ENCODE measurements at regions not wholly inside any gene's neighbourhood (a gene's known extent, or its start where the extent isn't known, plus 50 kb on each side); places are given as distances from the start of the nearest gene placed in this dataset.

GRCh38 chr10:78388331-78389050, 354.8 kb downstream of the RPS24 start:
- intact Hi-C loops (cut with micrococcal nuclease), result no loop called here

GRCh38 chr10:78389419-78389818, 355.8 kb downstream of the RPS24 start:
- POLR2A ChIA-PET, result no interaction called here
- Mint-ChIP-seq H3K27ac (no peak overlapping the region), H3K36me3 (no peaks in the 10 kb centered on the region), H3K27me3 (peaks cover 0 to 11% (median 5%) of the 10 kb centered on the region in 5 donors), H3K4me1 (no peaks in the 10 kb centered on the region), H3K4me3 (no peak overlapping the region), H3K9me3 (no peaks in the 10 kb centered on the region)
- H3K9me3 ChIP-seq (ENCODE audit: control insufficient read depth in 2 of 3, low read length in 3 of 3), result no peaks in the 10 kb centered on the region
- no peaks in the 10 kb centered on the region for H3K4me1 ChIP-seq (ENCODE audit: control insufficient read depth in 2 of 2, insufficient read depth in 2 of 2, low read length in 2 of 2)
- ATAC-seq (no peak), DNase-seq (no peak)
- H3K36me3 ChIP-seq (ENCODE audit: control insufficient read depth in 2 of 3, insufficient read depth in 3 of 3, low read length in 3 of 3), result no peaks in the 10 kb centered on the region
- H3K4me3 ChIP-seq (ENCODE audit: low read length), result no peak overlapping the region
- H3K27ac ChIP-seq (ENCODE audit: low read depth, low read length), result no peak overlapping the region
- intact Hi-C loops (cut with micrococcal nuclease), result no loop called here
- H3K27me3 ChIP-seq (ENCODE audit: control insufficient read depth in 2 of 2, insufficient read depth in 2 of 2, low read length in 2 of 2), result no peaks in the 10 kb centered on the region
- CTCF ChIA-PET, result no interaction called here

More at GRCh38 chr10:78388331-78389050, 354.8 kb downstream of the RPS24 start:
- no peaks in the 10 kb centered on the region for H3K4me1 Mint-ChIP-seq
- H3K27ac Mint-ChIP-seq, result no peak overlapping the region
- no peaks in the 10 kb centered on the region for H3K36me3 Mint-ChIP-seq
- H3K4me3 Mint-ChIP-seq, result no peak overlapping the region
- POLR2A ChIA-PET, result no interaction called here
- Histone ChIP-seq H3K27me3 (ENCODE audit: control insufficient read depth in 2 of 2, insufficient read depth in 2 of 2, low read length in 2 of 2) (no peaks in the 10 kb centered on the region), H3K36me3 (ENCODE audit: control insufficient read depth in 2 of 3, insufficient read depth in 3 of 3, low read length in 3 of 3) (no peaks in the 10 kb centered on the region), H3K9me3 (ENCODE audit: control insufficient read depth in 2 of 3, low read length in 3 of 3) (no peaks in the 10 kb centered on the region), H3K4me1 (ENCODE audit: control insufficient read depth in 2 of 2, insufficient read depth in 2 of 2, low read length in 2 of 2) (no peaks in the 10 kb centered on the region), H3K4me3 (ENCODE audit: low read length) (no peak overlapping the region), H3K27ac (ENCODE audit: low read depth, low read length) (no peak overlapping the region)
- ATAC-seq, result no peak
- CTCF ChIA-PET, result interaction anchor here (0.6 kb wide), 1 partner anchor 28 kb away, joined by 3 read pairs; no protein-coding TSS in a partner anchor
- H3K27me3 Mint-ChIP-seq, result peaks cover 0 to 14% (median 5%) of the 10 kb centered on the region in 5 donors
- no peak for DNase-seq
- no peaks in the 10 kb centered on the region for H3K9me3 Mint-ChIP-seq

GRCh38 chr10:78390051-78390450, 356.4 kb downstream of the RPS24 start:
- H3K4me1 ChIP-seq (ENCODE audit: control insufficient read depth in 2 of 2, insufficient read depth in 2 of 2, low read length in 2 of 2), result no peaks in the 10 kb centered on the region
- no peaks in the 10 kb centered on the region for H3K36me3 ChIP-seq (ENCODE audit: control insufficient read depth in 2 of 3, insufficient read depth in 3 of 3, low read length in 3 of 3)
- ATAC-seq, result no peak
- H3K9me3 Mint-ChIP-seq, result no peaks in the 10 kb centered on the region
- no peak overlapping the region for H3K27ac Mint-ChIP-seq
- intact Hi-C loops (cut with micrococcal nuclease), result no loop called here
- H3K27me3 ChIP-seq (ENCODE audit: control insufficient read depth in 2 of 2, insufficient read depth in 2 of 2, low read length in 2 of 2), result no peaks in the 10 kb centered on the region
- no peaks in the 10 kb centered on the region for H3K9me3 ChIP-seq (ENCODE audit: control insufficient read depth in 2 of 3, low read length in 3 of 3)
- CTCF ChIA-PET, result no interaction called here
- H3K4me3 Mint-ChIP-seq, result no peak overlapping the region
- DNase-seq, result no peak
- no peak overlapping the region for H3K27ac ChIP-seq (ENCODE audit: low read depth, low read length)
- H3K27me3 Mint-ChIP-seq, result peaks cover 0 to 7% (median under 1%) of the 10 kb centered on the region in 5 donors
- no peak overlapping the region for H3K4me3 ChIP-seq (ENCODE audit: low read length)
- POLR2A ChIA-PET, result no interaction called here
- H3K36me3 Mint-ChIP-seq, result no peaks in the 10 kb centered on the region
- H3K4me1 Mint-ChIP-seq, result no peaks in the 10 kb centered on the region

GRCh38 chr10:78390817-78391216, 357.2 kb downstream of the RPS24 start:
- no peaks in the 10 kb centered on the region for H3K9me3 Mint-ChIP-seq
- intact Hi-C loops (cut with micrococcal nuclease), result no loop called here

GRCh38 chr10:78391585-78391984, 357.9 kb downstream of the RPS24 start:
- peaks cover 0 to 5% (median 0%) of the 10 kb centered on the region in 5 donors for H3K27me3 Mint-ChIP-seq
- H3K4me3 Mint-ChIP-seq, result no peak overlapping the region
- Histone ChIP-seq H3K4me3 (ENCODE audit: low read length) (no peak overlapping the region), H3K4me1 (ENCODE audit: control insufficient read depth in 2 of 2, insufficient read depth in 2 of 2, low read length in 2 of 2) (no peaks in the 10 kb centered on the region), H3K27ac (ENCODE audit: low read depth, low read length) (no peak overlapping the region), H3K9me3 (ENCODE audit: control insufficient read depth in 2 of 3, low read length in 3 of 3) (no peaks in the 10 kb centered on the region), H3K36me3 (ENCODE audit: control insufficient read depth in 2 of 3, insufficient read depth in 3 of 3, low read length in 3 of 3) (no peaks in the 10 kb centered on the region), H3K27me3 (ENCODE audit: control insufficient read depth in 2 of 2, insufficient read depth in 2 of 2, low read length in 2 of 2) (no peaks in the 10 kb centered on the region)
- POLR2A ChIA-PET, result no interaction called here
- peaks cover 0 to 2% (median 0%) of the 10 kb centered on the region in 7 donors for H3K4me1 Mint-ChIP-seq
- no peak for DNase-seq
- H3K9me3 Mint-ChIP-seq, result no peaks in the 10 kb centered on the region
- no peaks in the 10 kb centered on the region for H3K36me3 Mint-ChIP-seq
- ATAC-seq, result no peak
- no peak overlapping the region for H3K27ac Mint-ChIP-seq
- intact Hi-C loops (cut with micrococcal nuclease), result no loop called here
- CTCF ChIA-PET, result no interaction called here

More at GRCh38 chr10:78390817-78391216, 357.2 kb downstream of the RPS24 start:
- no peaks in the 10 kb centered on the region for H3K36me3 ChIP-seq (ENCODE audit: control insufficient read depth in 2 of 3, insufficient read depth in 3 of 3, low read length in 3 of 3)
- no peaks in the 10 kb centered on the region for H3K4me1 ChIP-seq (ENCODE audit: control insufficient read depth in 2 of 2, insufficient read depth in 2 of 2, low read length in 2 of 2)
- H3K27ac Mint-ChIP-seq, result no peak overlapping the region
- H3K36me3 Mint-ChIP-seq, result no peaks in the 10 kb centered on the region
- peaks cover 0 to 5% (median 0%) of the 10 kb centered on the region in 5 donors for H3K27me3 Mint-ChIP-seq
- DNase-seq, result no peak
- ChIA-PET CTCF (no interaction called here), POLR2A (no interaction called here)
- H3K4me3 Mint-ChIP-seq, result no peak overlapping the region
- H3K27ac ChIP-seq (ENCODE audit: low read depth, low read length), result no peak overlapping the region
- no peaks in the 10 kb centered on the region for H3K27me3 ChIP-seq (ENCODE audit: control insufficient read depth in 2 of 2, insufficient read depth in 2 of 2, low read length in 2 of 2)
- no peaks in the 10 kb centered on the region for H3K9me3 ChIP-seq (ENCODE audit: control insufficient read depth in 2 of 3, low read length in 3 of 3)
- H3K4me1 Mint-ChIP-seq, result no peaks in the 10 kb centered on the region
- H3K4me3 ChIP-seq (ENCODE audit: low read length), result no peak overlapping the region
- no peak for ATAC-seq

GRCh38 chr10:78392197-78392596, 358.5 kb downstream of the RPS24 start:
- DNase-seq (no peak), ATAC-seq (no peak)
- H3K27ac Mint-ChIP-seq, result no peak overlapping the region
- H3K9me3 Mint-ChIP-seq, result peaks cover 0 to under 1% (median 0%) of the 10 kb centered on the region in 11 donors
- intact Hi-C loops (cut with micrococcal nuclease), result no loop called here
- POLR2A ChIA-PET, result no interaction called here
- Histone ChIP-seq H3K27ac (ENCODE audit: low read depth, low read length) (no peak overlapping the region), H3K9me3 (ENCODE audit: control insufficient read depth in 2 of 3, low read length in 3 of 3) (no peaks in the 10 kb centered on the region), H3K36me3 (ENCODE audit: control insufficient read depth in 2 of 3, insufficient read depth in 3 of 3, low read length in 3 of 3) (no peaks in the 10 kb centered on the region), H3K27me3 (ENCODE audit: control insufficient read depth in 2 of 2, insufficient read depth in 2 of 2, low read length in 2 of 2) (no peaks in the 10 kb centered on the region), H3K4me1 (ENCODE audit: control insufficient read depth in 2 of 2, insufficient read depth in 2 of 2, low read length in 2 of 2) (no peaks in the 10 kb centered on the region), H3K4me3 (ENCODE audit: low read length) (no peak overlapping the region)
- H3K36me3 Mint-ChIP-seq, result no peaks in the 10 kb centered on the region
- CTCF ChIA-PET, result no interaction called here
- H3K27me3 Mint-ChIP-seq, result peaks cover 0 to 4% (median 0%) of the 10 kb centered on the region in 5 donors
- no peak overlapping the region for H3K4me3 Mint-ChIP-seq
- peaks cover 0 to 6% (median 0%) of the 10 kb centered on the region in 7 donors for H3K4me1 Mint-ChIP-seq

GRCh38 chr10:78393094-78393493, 359.4 kb downstream of the RPS24 start:
- ChIA-PET CTCF (no interaction called here), POLR2A (no interaction called here)
- Mint-ChIP-seq H3K27me3 (no peaks in the 10 kb centered on the region), H3K4me1 (peaks cover 0 to 6% (median 0%) of the 10 kb centered on the region in 7 donors), H3K27ac (no peak overlapping the region), H3K36me3 (no peaks in the 10 kb centered on the region), H3K4me3 (no peak overlapping the region), H3K9me3 (peaks cover 0 to 2% (median 0%) of the 10 kb centered on the region in 11 donors)
- no peak overlapping the region for H3K4me3 ChIP-seq (ENCODE audit: low read length)
- intact Hi-C loops (cut with micrococcal nuclease), result no loop called here
- H3K27me3 ChIP-seq (ENCODE audit: control insufficient read depth in 2 of 2, insufficient read depth in 2 of 2, low read length in 2 of 2), result no peaks in the 10 kb centered on the region
- DNase-seq, result no peak
- no peaks in the 10 kb centered on the region for H3K9me3 ChIP-seq (ENCODE audit: control insufficient read depth in 2 of 3, low read length in 3 of 3)
- H3K4me1 ChIP-seq (ENCODE audit: control insufficient read depth in 2 of 2, insufficient read depth in 2 of 2, low read length in 2 of 2), result no peaks in the 10 kb centered on the region
- ATAC-seq, result no peak
- no peaks in the 10 kb centered on the region for H3K36me3 ChIP-seq (ENCODE audit: control insufficient read depth in 2 of 3, insufficient read depth in 3 of 3, low read length in 3 of 3)
- H3K27ac ChIP-seq (ENCODE audit: low read depth, low read length), result no peak overlapping the region

Measured in naive thymus-derived CD4-positive, alpha-beta T cell (primary cell).